Ureter (tissue), 1 donor: ENCODE measurements at regions not wholly inside any gene's neighbourhood (a gene's known extent, or its start where the extent isn't known, plus 50 kb on each side); places are given as distances from the start of the nearest gene placed in this dataset.
"Not testable (repeated sequence)": the region's sequence is repeated elsewhere in the genome, so short reads cannot be mapped to it uniquely, and the experiment has no call there.

Experiments used
- DNase-seq: peaks from one replicate; pipeline ENCODE4 v3.0.0-alpha.2; 2020; ENCODE audit warnings: low spot score
- donor health status: DM: yes; HTN: yes; CAD: no.

DNA sequence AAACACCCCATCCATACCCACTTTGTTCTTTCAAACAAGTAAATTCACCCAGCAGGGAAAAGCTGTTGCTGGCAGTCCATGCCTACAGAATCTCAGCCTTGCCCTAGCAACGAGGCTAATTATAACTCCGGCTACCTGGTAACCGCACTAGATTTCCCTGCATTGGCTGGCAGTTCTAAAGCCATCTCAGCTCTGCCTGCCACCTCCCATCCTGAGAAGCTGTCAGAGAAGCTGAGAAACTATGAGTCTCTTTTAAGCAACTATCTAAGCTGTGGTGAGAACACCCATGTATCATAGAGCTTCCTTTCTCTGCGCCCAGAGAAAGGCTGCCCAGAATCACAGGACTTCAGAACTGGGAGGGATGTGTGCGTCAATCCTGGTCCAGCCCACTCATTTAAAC is 126.5 kb upstream of the NBPF9 start:
- DNase-seq, result not testable (repeated sequence)

DNA sequence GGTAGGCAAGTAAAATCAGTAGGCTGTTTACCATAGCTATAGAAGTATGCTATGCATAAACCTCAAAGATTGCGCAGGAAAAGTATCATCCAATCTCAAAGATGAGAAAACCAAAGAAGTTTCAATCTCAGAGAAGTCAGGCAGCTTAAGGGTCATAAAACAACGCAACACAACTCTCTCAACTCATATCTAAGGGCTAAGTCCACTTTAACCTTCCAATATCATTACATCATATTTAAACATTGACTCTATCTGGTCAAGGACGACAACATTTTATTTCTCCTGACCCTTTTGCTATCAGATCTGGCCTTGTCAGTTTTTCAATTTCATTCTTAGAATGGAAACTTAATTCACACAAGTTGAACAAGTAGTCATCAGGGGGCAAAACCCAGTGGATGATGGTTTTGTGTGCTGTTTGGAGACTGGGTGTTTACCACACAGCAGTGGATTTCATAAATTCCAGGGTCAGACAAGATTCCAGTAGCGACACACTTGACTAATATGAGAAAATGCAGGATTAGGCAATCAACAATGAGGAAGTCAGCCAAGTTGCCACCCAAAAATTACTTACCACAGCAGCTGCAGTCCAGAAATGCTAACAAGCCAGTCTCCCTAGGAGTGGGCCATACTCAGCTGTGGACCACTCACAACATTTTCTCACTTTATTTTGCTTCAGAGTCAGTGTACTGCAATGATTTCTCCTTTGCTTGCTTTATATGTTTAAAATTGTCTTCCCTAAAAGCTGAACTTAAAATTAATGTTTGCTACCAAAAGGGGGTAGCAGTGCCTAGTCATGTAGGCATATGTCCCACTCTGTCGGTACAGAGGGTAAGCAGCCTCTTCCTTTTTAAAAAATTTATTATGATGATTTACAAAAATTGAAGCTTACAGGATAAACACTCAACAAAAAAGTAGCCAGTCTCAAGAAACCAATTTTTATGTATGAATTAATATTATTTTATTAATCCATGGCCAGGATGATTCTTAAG is 131.9 kb upstream of the NBPF9 start:
- DNase-seq, result not testable (repeated sequence)

- DNase-seq, result not testable (repeated sequence)
These were observed 134.2 kb upstream of the NBPF9 start for GRCh38 chr1:149237515-149237914.

GRCh38 chr1:149239897-149240508 is 136.7 kb upstream of the NBPF9 start:
- DNase-seq, result not testable (repeated sequence)

GRCh38 chr1:149240530-149240929 is 137.2 kb upstream of the NBPF9 start:
- DNase-seq, result not testable (repeated sequence)

DNA sequence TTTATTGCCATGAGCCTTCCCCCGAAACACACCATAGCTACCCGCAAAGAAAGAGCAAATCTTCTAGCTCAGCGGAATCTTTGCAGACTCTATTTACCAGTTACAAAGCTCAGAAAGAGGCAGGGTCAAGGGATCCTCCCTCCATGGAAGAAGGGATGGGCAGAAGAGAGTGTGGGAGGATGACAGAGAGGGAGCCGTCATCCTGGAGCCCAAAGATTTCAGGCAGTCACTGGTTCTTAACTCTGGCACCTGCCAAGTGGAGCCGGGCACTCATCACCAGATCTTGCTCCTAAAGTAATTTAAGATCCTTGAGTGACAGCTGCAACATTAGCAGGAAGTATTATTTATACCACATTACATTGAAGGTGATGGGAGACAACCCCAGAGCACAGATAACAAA is 137.9 kb upstream of the NBPF9 start:
- not testable (repeated sequence) for DNase-seq

DNA sequence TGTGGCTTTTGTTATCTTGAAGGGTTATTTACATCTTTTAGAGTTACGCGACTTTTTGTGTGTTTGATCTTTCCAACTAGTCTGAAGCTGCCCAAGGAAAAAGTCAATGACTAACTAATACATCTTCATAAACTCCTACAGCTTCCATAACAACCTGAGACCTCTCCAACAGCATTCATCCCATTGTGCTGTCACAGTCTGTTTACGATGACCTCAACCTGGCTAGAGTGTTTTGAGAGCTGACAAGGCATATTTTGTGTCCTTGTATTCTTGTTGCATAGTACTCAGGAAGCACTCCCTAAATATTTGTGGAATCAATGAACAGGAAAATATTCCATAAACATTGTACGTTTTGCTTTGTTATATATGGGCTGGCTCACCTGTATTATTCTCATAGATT is 140.2 kb upstream of the NBPF9 start:
- not testable (repeated sequence) for DNase-seq

- not testable (repeated sequence) for DNase-seq
These were observed 141.3 kb upstream of the NBPF9 start for GRCh38 chr1:149244621-149245020.

GRCh38 chr1:149246212-149246611 is 142.9 kb upstream of the NBPF9 start:
- DNase-seq, result not testable (repeated sequence)

GRCh38 chr1:149248610-149249009 is 145.3 kb upstream of the NBPF9 start:
- not testable (repeated sequence) for DNase-seq

DNA sequence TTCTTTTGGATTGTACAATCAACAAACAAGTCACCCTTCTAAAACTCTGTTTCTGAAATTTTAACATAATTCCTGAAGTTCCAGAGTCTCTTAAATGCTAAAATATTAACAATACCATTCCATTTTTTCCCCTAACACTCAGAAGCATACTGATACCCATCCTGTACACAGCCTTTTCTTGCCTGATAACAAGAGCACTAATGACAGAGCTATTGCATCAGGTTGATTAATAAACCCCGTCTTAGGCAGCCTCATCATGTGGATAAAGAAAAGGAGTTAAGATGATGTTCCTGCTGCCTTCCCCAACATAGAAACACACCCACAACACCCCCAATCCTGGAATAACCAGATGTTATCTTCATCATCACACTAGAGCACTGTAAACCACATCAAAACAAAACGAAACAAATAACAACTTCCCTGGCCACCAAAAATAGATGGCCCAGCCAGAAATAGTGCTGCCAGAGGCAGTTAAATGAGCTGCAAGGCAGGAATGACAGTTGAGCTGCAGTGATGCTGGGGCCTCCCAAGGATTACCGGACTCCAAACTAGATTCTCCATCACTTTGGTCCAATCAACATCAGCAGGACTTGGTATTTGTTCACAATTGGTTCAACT is 146.6 kb upstream of the NBPF9 start:
- not testable (repeated sequence) for DNase-seq

DNA sequence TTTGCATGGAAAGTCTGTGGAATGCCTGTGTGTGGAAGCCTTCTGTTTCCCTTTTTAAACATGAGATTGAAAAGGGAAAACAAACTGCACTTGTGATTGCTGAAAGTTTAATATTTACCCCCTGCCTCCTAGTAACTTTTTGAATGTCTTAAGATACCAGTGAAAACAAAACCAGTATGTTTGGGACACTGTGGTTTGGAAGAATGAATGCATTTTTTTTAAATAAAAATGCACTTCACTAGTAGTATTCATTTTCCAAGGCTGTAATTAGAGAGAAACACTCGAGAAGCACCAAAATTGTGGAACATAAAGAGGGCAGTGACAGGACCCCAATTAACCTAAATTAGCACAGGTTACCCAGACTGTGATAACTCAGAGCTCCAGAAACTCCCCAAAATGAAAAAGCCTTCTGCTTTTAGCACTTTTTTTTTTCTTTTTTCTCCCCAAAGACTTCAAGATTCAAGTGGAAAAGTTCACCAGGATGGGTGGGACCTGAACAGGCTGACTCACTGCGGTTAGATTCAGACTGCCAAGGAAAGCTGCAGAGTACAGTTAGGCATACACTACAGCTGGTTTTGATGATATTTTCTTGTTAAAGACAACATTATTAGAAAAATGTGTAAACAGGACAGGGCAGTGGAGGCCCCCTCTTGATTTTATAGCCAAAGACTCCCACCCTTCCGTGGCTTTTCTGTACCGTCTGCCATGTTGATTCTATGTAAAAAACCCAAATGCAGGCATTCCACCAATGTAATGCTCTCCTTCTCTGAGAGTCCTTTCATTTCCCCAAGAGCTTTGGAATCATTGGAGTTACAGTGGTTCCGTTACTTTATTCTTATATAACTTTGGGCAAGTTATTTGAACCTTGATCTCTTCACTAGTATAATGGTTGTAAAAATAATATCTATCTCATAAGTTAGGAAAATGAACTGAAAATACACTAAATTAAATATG is 151.8 kb upstream of the NBPF9 start:
- not testable (repeated sequence) for DNase-seq

GRCh38 chr1:149260284-149260683 is 156.9 kb upstream of the NBPF9 start:
- DNase-seq, result not testable (repeated sequence)

- not testable (repeated sequence) for DNase-seq
These were observed 157.5 kb upstream of the NBPF9 start for GRCh38 chr1:149260736-149261340.

DNA sequence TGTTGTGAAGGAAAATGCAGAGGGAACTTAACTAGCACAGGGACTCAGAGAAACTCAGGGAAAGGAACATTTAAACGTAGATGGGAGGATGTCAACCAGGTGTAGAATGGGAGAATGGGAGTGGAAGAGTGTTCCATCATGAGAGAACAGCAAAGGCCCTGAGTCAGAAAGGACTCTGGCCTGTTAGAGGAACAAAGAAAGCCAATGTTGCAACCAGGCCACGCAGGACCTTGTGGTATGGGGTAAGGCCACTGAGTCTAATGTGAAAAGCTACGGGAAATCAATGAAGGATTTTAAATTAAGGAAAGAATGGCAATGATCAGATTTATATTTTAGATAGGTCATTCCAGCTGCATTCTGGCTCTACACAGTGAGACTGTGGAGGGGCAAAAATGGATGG is 163.9 kb upstream of the NBPF9 start:
- not testable (repeated sequence) for DNase-seq

DNA sequence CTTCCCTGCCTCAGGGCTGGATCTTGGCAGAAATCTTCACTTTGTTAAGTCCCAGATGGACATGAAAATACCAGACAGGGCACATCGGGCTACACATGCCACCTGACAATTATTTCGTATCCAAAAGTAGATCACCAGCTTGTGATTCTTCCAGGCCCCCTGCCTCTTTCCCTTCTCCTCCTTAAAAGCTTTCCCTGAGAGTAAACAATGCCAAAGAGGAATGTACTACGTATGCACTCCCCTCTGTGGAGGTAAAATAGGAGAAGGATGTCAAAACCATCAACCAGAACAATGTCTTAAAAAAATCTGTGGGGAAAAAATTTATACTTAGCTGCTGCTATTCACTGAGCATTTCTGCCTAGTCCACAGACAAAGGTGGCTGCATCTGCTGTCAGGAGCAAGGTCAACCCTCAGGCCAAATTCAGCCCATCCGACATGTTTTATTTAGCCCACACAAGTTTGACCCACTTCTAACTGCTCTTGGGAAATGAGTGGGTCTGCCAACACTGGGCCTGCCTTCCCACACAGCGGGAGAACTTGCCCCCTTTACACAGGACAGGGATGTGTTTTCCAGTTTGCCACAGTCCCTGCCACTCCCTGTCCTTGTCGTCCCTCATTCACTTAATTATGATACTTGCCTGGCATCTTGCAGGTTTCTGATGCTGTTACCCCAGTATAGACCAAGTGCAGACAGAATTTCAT is 165.8 kb upstream of the NBPF9 start:
- DNase-seq, result not testable (repeated sequence)

- not testable (repeated sequence) for DNase-seq
These were observed 166.5 kb upstream of the NBPF9 start for GRCh38 chr1:149269833-149270232.

GRCh38 chr1:149274493-149274892 is 171.1 kb upstream of the NBPF9 start:
- not testable (repeated sequence) for DNase-seq

GRCh38 chr1:149275802-149276201 is 172.5 kb upstream of the NBPF9 start:
- DNase-seq, result not testable (repeated sequence)

DNA sequence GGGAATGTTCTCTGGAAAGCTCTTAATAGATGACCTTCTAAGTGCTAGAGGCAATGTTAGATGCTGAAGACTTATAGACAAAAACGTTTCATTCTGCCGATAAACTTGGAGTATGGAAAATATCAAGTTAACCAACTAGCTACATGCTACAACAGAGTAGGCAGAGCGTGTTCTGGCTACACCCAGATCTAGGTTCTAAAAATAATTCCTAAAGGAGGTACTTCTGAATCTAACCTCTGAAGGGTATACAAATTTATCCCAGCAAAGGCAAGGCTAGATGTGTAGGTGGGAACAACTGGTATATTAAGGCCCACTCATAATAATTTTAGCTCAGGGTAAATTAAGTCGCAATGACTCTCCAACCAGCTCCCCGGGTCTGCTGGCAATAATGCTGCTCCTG is 173.1 kb upstream of the NBPF9 start:
- DNase-seq, result not testable (repeated sequence)
